ENCODE measurements at regions not wholly inside any gene's neighbourhood (a gene's known extent, or its start where the extent isn't known, plus 50 kb on each side); places are given as distances from the start of the nearest gene placed in this dataset.

- Histone ChIP-seq H3K4me1 (no peaks in the 10 kb centered on the region), H3K4me3 (no peak overlapping the region), H3K36me3 (replicated peaks in 1 of 2; ENCODE audit: insufficient read depth in 1 of 2, low read depth in 2 of 2) (no peaks in the 10 kb centered on the region), H3K9me3 (no peaks in the 10 kb centered on the region), H3K27ac (no peak overlapping the region), H3K27me3 (no peaks in the 10 kb centered on the region)
- ATAC-seq (no peak), DNase-seq (no peak)
- TF ChIP-seq POLR2A (IDR thresholded peaks at IDR 0.05): no peak
- no peak for TF ChIP-seq CTCF (IDR thresholded peaks at IDR 0.05)
- intact Hi-C loops (cut with DNase I): no loop called here
- 83 to 93% methylated on average over 6 of the region's 6 CpGs for WGBS, 2 donors
Observed at GRCh38 chr10:21075880-21076279, 178.8 kb upstream of the NEBL start.

GRCh38 chr10:21071001-21071673, 174.0 kb upstream of the NEBL start:
- TF ChIP-seq POLR2A (IDR thresholded peaks at IDR 0.05): no peak
- TF ChIP-seq CTCF (IDR thresholded peaks at IDR 0.05): no peak
- no peaks in the 10 kb centered on the region for H3K9me3 ChIP-seq
- no peak for DNase-seq
- H3K36me3 ChIP-seq (replicated peaks in 1 of 2; ENCODE audit: insufficient read depth in 1 of 2, low read depth in 2 of 2): no peaks in the 10 kb centered on the region
- ATAC-seq: no peak
- no peak overlapping the region for H3K27ac ChIP-seq
- WGBS, 2 donors: 76 to 82% methylated on average over 3 of the region's 3 CpGs
- no peaks in the 10 kb centered on the region for H3K27me3 ChIP-seq
- intact Hi-C loops (cut with DNase I): no loop called here
- no peak overlapping the region for H3K4me3 ChIP-seq
- H3K4me1 ChIP-seq: no peaks in the 10 kb centered on the region

- DNase-seq (no peak), ATAC-seq (no peak)
- 65 to 72% methylated on average over 10 of the region's 10 CpGs for WGBS, 2 donors
- Histone ChIP-seq H3K36me3 (replicated peaks in 1 of 2; ENCODE audit: insufficient read depth in 1 of 2, low read depth in 2 of 2) (no peaks in the 10 kb centered on the region), H3K27me3 (no peaks in the 10 kb centered on the region), H3K4me3 (no peak overlapping the region), H3K4me1 (no peaks in the 10 kb centered on the region), H3K9me3 (no peaks in the 10 kb centered on the region), H3K27ac (no peak overlapping the region)
- TF ChIP-seq CTCF (IDR thresholded peaks at IDR 0.05) (no peak), POLR2A (IDR thresholded peaks at IDR 0.05) (no peak)
- intact Hi-C loops (cut with DNase I): no loop called here
Observed at GRCh38 chr10:21069929-21070700, 173.0 kb upstream of the NEBL start.

- DNase-seq (no peak), ATAC-seq (no peak)
- 80 to 88% methylated on average over 5 of the region's 5 CpGs for WGBS, 2 donors
- TF ChIP-seq CTCF (IDR thresholded peaks at IDR 0.05): no peak
- TF ChIP-seq POLR2A (IDR thresholded peaks at IDR 0.05): no peak
- Histone ChIP-seq H3K36me3 (replicated peaks in 1 of 2; ENCODE audit: insufficient read depth in 1 of 2, low read depth in 2 of 2) (no peaks in the 10 kb centered on the region), H3K4me1 (no peaks in the 10 kb centered on the region), H3K27ac (no peak overlapping the region), H3K27me3 (no peaks in the 10 kb centered on the region), H3K4me3 (no peak overlapping the region), H3K9me3 (no peaks in the 10 kb centered on the region)
- intact Hi-C loops (cut with DNase I): no loop called here
Observed at GRCh38 chr10:21069278-21069677, 172.2 kb upstream of the NEBL start.
